ENCODE measurements at regions not wholly inside any gene's neighbourhood (a gene's known extent, or its start where the extent isn't known, plus 50 kb on each side); places are given as distances from the start of the nearest gene placed in this dataset.

DNA sequence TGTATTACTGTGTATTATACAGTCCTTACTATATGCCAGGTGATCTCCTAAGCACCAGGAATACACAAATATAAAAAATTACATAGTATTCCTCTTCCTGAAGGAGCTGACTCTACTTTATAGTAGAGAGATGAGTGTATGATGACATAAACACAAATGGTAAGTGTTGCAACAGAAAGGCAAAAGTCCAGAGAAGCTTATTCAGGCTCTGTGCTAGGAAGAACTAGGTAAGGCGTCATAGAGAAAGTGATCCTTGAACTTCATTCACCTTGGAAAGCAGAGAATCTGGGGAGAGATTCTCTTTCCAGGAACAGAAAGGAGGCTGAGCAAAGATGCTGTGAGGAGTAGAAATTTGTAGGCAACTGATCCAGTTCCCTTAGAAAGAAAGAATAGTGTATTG is 115.0 kb upstream of the KCNIP4 start:
- TF ChIP-seq ZBTB7A (IDR thresholded peaks at IDR 0.05; ENCODE audit: low read depth) (no peak), EP300 (IDR thresholded peaks at IDR 0.05; ENCODE audit: borderline replicate concordance) (no peak), CREB1 (IDR thresholded peaks at IDR 0.05; ENCODE audit: low read depth) (no peak), RAD21 (IDR thresholded peaks at IDR 0.05; ENCODE audit: low read depth) (no peak), NFIC (IDR thresholded peaks at IDR 0.05) (no peak), TAF1 (IDR thresholded peaks at IDR 0.05; ENCODE audit: low read depth) (no peak)
- TF ChIP-seq, protein P1, sequence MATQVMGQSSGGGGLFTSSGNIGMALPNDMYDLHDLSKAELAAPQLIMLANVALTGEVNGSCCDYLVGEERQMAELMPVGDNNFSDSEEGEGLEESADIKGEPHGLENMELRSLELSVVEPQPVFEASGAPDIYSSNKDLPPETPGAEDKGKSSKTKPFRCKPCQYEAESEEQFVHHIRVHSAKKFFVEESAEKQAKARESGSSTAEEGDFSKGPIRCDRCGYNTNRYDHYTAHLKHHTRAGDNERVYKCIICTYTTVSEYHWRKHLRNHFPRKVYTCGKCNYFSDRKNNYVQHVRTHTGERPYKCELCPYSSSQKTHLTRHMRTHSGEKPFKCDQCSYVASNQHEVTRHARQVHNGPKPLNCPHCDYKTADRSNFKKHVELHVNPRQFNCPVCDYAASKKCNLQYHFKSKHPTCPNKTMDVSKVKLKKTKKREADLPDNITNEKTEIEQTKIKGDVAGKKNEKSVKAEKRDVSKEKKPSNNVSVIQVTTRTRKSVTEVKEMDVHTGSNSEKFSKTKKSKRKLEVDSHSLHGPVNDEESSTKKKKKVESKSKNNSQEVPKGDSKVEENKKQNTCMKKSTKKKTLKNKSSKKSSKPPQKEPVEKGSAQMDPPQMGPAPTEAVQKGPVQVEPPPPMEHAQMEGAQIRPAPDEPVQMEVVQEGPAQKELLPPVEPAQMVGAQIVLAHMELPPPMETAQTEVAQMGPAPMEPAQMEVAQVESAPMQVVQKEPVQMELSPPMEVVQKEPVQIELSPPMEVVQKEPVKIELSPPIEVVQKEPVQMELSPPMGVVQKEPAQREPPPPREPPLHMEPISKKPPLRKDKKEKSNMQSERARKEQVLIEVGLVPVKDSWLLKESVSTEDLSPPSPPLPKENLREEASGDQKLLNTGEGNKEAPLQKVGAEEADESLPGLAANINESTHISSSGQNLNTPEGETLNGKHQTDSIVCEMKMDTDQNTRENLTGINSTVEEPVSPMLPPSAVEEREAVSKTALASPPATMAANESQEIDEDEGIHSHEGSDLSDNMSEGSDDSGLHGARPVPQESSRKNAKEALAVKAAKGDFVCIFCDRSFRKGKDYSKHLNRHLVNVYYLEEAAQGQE (IDR thresholded peaks at IDR 0.05; ENCODE audit: low read depth) = no peak

DNA sequence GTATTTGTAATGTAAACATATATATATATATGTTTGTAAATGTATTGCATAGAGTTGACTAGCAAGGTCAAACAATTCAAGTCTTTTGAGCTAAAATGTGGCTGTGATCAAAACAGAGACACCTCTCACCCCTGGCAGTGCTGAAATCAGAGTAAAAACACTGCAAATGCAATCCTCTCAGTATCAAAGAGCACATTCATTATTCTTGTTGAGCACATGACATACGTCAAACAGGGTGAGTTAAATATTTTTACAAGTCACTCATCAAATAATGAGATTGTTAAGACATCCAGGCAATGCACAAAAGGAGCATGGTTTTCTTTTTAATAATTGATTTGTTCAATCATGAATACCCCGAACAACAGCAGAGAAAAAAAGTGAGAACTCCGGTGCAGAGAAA is 114.1 kb upstream of the KCNIP4 start:
- TF ChIP-seq CREB1 (IDR thresholded peaks at IDR 0.05; ENCODE audit: low read depth) (no peak), EP300 (IDR thresholded peaks at IDR 0.05; ENCODE audit: borderline replicate concordance) (no peak), TEAD4 (IDR thresholded peaks at IDR 0.05) (no peak), FOXM1 (IDR thresholded peaks at IDR 0.05; ENCODE audit: borderline replicate concordance, low read depth) (no peak), NFIC (IDR thresholded peaks at IDR 0.05) (no peak), ZBTB7A (IDR thresholded peaks at IDR 0.05; ENCODE audit: low read depth) (no peak), TCF12 (IDR thresholded peaks at IDR 0.05; ENCODE audit: low read depth) (no peak), EGR1 (IDR thresholded peaks at IDR 0.05) (no peak), TAF1 (IDR thresholded peaks at IDR 0.05; ENCODE audit: low read depth) (no peak), CEBPB (IDR thresholded peaks at IDR 0.05) (no peak), RAD21 (IDR thresholded peaks at IDR 0.05; ENCODE audit: low read depth) (no peak), YY1 (IDR thresholded peaks at IDR 0.05; ENCODE audit: low read depth) (no peak)
- TF ChIP-seq, protein P2, sequence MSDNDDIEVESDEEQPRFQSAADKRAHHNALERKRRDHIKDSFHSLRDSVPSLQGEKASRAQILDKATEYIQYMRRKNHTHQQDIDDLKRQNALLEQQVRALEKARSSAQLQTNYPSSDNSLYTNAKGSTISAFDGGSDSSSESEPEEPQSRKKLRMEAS (IDR thresholded peaks at IDR 0.05) = no peak
- TF ChIP-seq, protein P3, sequence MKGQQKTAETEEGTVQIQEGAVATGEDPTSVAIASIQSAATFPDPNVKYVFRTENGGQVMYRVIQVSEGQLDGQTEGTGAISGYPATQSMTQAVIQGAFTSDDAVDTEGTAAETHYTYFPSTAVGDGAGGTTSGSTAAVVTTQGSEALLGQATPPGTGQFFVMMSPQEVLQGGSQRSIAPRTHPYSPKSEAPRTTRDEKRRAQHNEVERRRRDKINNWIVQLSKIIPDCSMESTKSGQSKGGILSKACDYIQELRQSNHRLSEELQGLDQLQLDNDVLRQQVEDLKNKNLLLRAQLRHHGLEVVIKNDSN (IDR thresholded peaks at IDR 0.05) = no peak
- TF ChIP-seq, protein P1 (IDR thresholded peaks at IDR 0.05; ENCODE audit: low read depth) = no peak

DNA sequence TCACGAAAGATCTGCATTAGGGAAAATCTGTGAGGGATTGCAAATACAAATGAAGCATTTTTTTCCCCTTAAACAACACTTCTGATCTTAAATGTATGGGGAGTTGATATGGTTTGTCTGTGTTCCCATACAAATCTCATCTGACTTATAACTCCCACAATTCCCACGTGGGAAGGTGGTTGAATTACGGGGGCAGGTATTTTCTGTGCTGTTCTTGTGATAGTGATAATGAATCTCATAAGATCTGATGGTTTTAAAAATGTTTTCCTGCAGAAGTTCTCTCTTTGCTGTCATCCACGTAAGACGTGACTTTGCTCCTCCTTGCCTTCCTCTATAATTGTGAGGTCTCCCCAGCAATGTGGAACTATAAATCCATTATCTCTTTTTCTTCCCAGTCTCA is 107.4 kb upstream of the KCNIP4 start:
- TF ChIP-seq, protein P2 (IDR thresholded peaks at IDR 0.05) = no peak
- TF ChIP-seq TAF1 (IDR thresholded peaks at IDR 0.05; ENCODE audit: low read depth) (no peak), CREB1 (IDR thresholded peaks at IDR 0.05; ENCODE audit: low read depth) (no peak), NFIC (IDR thresholded peaks at IDR 0.05) (no peak), TEAD4 (IDR thresholded peaks at IDR 0.05) (no peak), TCF12 (IDR thresholded peaks at IDR 0.05; ENCODE audit: low read depth) (no peak), YY1 (IDR thresholded peaks at IDR 0.05; ENCODE audit: low read depth) (no peak), EP300 (IDR thresholded peaks at IDR 0.05; ENCODE audit: borderline replicate concordance) (no peak)
- TF ChIP-seq, protein P3 (IDR thresholded peaks at IDR 0.05) = no peak
- TF ChIP-seq, protein P1 (IDR thresholded peaks at IDR 0.05; ENCODE audit: low read depth) = no peak

DNA sequence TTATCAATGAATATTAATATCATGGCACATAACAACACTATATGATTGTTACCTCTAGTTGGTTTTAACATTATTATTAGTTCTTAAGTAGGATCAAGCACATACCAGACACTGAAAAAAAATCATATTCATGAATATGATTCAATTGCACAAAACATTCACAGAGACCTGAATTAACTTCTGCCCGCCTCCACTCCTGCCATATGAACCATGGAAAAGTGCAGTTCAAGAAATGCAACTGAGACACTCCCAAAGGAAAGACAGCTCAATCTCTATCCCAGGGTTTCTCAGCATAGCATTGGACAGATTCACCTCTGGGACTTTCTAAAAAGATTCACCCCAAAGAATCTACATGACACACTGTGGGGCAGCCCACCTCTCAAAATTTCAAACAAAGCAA is 103.5 kb upstream of the KCNIP4 start:
- TF ChIP-seq, protein P3 (IDR thresholded peaks at IDR 0.05) = no peak
- no peak for TF ChIP-seq EGR1 (IDR thresholded peaks at IDR 0.05)
- TF ChIP-seq, protein P1 (IDR thresholded peaks at IDR 0.05; ENCODE audit: low read depth) = no peak
- TF ChIP-seq ZBTB7A (IDR thresholded peaks at IDR 0.05; ENCODE audit: low read depth) = no peak
- no peak for TF ChIP-seq NFIC (IDR thresholded peaks at IDR 0.05)
- TF ChIP-seq CEBPB (IDR thresholded peaks at IDR 0.05) = no peak
- TF ChIP-seq RAD21 (IDR thresholded peaks at IDR 0.05; ENCODE audit: low read depth) = no peak
- TF ChIP-seq FOXM1 (IDR thresholded peaks at IDR 0.05; ENCODE audit: borderline replicate concordance, low read depth) = no peak
- no peak for TF ChIP-seq TAF1 (IDR thresholded peaks at IDR 0.05; ENCODE audit: low read depth)
- TF ChIP-seq, protein P2 (IDR thresholded peaks at IDR 0.05) = no peak
- no peak for TF ChIP-seq TEAD4 (IDR thresholded peaks at IDR 0.05)
- no peak for TF ChIP-seq CREB1 (IDR thresholded peaks at IDR 0.05; ENCODE audit: low read depth)
- TF ChIP-seq EP300 (IDR thresholded peaks at IDR 0.05; ENCODE audit: borderline replicate concordance) = no peak
- no peak for TF ChIP-seq YY1 (IDR thresholded peaks at IDR 0.05; ENCODE audit: low read depth)
- TF ChIP-seq TCF12 (IDR thresholded peaks at IDR 0.05; ENCODE audit: low read depth) = no peak

Measured in Ishikawa (cell line).